GM12865 (cell line): ENCODE measurements at regions not wholly inside any gene's neighbourhood (a gene's known extent, or its start where the extent isn't known, plus 50 kb on each side); places are given as distances from the start of the nearest gene placed in this dataset.

ENCODE experiments used
- DNase-seq: peaks from one replicate; pipeline ENCODE4 v3.0.0; 2010; ENCODE audit warnings: low read depth
- H3K4me3 ChIP-seq: 2 replicates; pipeline ENCODE4 v1.5.1; 2011; ENCODE audit warnings: mild to moderate bottlenecking, low read depth, low read length, control low read depth
- TF ChIP-seq, protein P1 (sequence below): IDR thresholded peaks from 2 replicates; pipeline ENCODE4 v1.5.1; 2011; ENCODE audit warnings: low read length, control low read depth, low read depth, inconsistent platforms; ENCODE audit not compliant: insufficient read depth; ENCODE audit errors: missing control alignments

DNA sequence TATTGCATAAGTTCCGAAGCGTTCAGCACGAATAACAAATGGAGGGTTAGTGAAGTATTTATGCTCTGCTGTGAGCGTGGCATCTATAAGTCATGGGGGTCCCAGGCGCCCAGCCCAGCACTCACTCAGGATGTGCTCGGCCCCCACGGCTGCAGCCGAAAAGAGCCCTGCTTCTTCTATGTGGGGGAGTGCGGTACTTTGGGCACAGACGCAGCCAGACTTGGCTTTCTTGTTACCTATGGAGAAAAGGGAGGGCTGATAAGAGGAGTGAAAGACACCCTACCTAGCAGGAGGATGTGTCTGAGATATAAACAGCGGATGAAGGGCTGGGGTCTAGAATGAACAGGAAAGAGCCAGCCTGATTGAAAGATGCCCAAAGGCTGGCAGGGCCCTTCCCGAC, 51.4 kb downstream of the MRPL36 start:
- DNase-seq = no peak
- TF ChIP-seq, protein P1, sequence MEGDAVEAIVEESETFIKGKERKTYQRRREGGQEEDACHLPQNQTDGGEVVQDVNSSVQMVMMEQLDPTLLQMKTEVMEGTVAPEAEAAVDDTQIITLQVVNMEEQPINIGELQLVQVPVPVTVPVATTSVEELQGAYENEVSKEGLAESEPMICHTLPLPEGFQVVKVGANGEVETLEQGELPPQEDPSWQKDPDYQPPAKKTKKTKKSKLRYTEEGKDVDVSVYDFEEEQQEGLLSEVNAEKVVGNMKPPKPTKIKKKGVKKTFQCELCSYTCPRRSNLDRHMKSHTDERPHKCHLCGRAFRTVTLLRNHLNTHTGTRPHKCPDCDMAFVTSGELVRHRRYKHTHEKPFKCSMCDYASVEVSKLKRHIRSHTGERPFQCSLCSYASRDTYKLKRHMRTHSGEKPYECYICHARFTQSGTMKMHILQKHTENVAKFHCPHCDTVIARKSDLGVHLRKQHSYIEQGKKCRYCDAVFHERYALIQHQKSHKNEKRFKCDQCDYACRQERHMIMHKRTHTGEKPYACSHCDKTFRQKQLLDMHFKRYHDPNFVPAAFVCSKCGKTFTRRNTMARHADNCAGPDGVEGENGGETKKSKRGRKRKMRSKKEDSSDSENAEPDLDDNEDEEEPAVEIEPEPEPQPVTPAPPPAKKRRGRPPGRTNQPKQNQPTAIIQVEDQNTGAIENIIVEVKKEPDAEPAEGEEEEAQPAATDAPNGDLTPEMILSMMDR = no peak
- no peak overlapping the region for H3K4me3 ChIP-seq

DNA sequence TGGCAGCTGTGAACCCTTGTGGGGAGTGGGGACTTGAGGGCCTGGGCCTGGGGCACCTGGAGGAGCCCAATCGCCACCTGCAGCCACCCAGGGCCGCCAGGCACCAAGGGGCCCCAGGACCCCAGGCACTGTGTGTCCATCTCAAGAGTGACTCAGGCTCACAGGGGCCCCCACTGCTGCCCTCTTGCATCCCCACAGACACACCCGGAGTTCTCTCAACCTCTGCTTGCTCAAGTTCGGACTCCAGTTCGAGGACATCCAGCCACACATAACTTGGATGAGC, 51.9 kb downstream of the MRPL36 start:
- H3K4me3 ChIP-seq = no peak overlapping the region

GRCh38 chr5:1747079-1747802, 52.4 kb downstream of the MRPL36 start:
- DNase-seq = no peak
- no peak overlapping the region for H3K4me3 ChIP-seq
- TF ChIP-seq, protein P1 = no peak

More for the DNA sequence above, 51.9 kb downstream of the MRPL36 start:
- TF ChIP-seq, protein P1 = no peak
- no peak for DNase-seq

DNA sequence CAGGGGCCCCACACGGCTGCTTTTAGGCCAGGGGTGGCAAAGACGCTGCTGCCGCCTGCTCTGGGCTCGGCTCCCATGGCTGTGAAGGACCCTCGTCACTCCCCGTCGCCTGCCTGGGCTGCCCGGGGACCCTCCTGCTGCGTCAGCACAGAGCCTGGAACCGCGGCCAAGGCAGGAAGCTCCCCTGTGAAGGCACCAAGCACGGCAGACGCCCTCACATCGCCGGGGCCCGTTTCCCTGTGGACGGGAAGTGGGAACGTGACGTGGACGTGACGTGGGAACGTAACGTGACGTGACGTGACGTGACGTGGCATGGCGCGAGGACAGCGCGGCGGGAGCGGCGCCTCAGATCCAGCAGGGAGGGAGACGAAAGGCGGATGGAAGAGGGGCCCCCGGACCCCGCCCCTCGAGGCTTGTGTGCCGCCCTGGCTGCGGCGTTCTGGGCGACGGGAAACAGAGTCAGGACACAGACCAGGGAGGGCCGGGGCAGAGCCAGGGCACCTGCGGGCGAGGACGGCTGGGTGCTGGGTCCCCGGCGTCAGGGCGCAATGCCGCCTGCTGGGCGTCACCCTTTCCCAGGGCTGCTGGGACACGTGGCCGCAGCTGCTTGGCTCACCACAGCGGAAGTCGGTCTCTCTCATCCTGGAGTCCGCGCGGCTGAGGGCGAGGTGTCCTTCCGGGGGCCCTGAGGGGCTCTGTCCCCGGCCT, 53.1 kb downstream of the MRPL36 start:
- no peak overlapping the region for H3K4me3 ChIP-seq
- DNase-seq = no peak
- TF ChIP-seq, protein P1 = no peak

DNA sequence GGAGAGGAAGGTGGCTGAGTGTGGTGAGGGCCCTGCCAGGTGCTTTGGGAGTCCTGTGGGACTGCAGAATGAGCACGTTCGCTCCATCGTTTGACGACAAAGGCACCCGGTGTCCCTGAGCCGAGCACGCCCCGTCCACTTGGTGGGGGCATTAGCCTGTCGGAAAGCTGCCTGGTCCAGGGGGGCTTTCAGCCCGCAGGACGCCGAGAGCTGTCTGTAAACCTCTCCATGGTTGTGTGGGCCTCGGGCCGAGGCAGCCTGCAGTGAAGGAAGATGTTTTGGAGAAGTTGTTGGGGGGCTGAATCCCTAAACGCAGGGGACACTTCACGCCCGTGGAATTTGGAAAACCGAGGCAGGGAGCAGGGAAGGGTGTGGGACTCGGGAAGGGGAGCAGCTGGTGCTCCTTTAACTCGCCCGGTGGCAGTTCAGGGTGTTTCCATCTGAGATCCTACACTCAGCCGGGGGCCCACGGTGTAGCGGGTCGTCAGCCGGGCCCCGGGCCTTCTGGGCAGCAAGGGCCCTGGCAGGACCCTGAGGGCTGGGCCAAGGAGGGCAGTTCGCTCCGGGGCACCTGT, 53.8 kb downstream of the MRPL36 start:
- no peak for DNase-seq
- no peak overlapping the region for H3K4me3 ChIP-seq
- TF ChIP-seq, protein P1 = no peak

DNA sequence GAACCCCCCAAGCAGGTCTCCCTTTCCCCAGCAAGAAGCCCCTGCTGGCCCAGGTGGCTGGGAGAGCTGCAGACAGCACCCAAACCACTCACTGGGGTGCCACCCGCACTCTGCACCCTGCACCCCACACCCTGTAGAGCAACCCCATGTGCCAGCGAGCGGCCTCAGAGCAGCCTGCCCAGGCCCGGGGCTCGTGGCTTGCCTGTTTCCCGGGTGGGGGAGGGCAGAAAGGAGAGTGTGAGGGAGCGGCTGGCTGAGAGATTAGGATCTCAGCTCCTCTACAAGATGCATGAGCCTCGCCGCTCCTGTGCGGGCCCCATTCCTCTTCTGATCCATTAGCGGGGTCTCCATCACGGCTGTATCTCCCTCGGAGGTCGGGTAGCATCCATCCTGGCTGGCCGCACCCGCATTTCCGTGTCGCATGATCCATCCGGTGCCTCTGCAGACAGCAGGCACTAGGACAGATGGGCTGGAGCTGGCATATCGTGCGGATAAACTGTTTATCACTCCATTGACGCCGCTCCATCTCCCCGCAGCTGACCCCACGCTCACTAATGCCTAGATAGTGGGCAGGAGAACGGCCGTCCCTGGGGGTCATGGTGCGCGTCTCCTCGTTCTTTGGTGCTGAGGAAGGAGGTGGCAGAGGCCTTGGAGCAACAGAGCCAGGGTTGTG, 54.4 kb downstream of the MRPL36 start:
- TF ChIP-seq, protein P1 = no peak
- DNase-seq = no peak
- no peak overlapping the region for H3K4me3 ChIP-seq
